Activated CD8-positive, alpha-beta memory T cell treated with anti-CD3 and anti-CD28 coated beads, Interleukin-2, amount 50 U/mL, for 1 hour (primary cell): ENCODE measurements at regions not wholly inside any gene's neighbourhood (a gene's known extent, or its start where the extent isn't known, plus 50 kb on each side); places are given as distances from the start of the nearest gene placed in this dataset.
"Not testable (repeated sequence)": the region's sequence is repeated elsewhere in the genome, so short reads cannot be mapped to it uniquely, and the experiment has no call there.

ENCODE experiments used
- DNase-seq: peaks from one replicate; pipeline ENCODE4 v3.0.0-alpha.2; 2020; ENCODE audit errors: extremely low read depth

- no peak for DNase-seq
Observed at GRCh38 chr2:9708683-9709538, 78.1 kb upstream of the YWHAQ start.

GRCh38 chr2:9709539-9710285 is 78.9 kb upstream of the YWHAQ start:
- DNase-seq, result no peak

GRCh38 chr2:9710311-9710710 is 79.5 kb upstream of the YWHAQ start:
- no peak for DNase-seq

GRCh38 chr2:9712263-9712662 is 81.5 kb upstream of the YWHAQ start:
- no peak for DNase-seq

GRCh38 chr2:9714630-9715214 is 83.9 kb upstream of the YWHAQ start:
- DNase-seq, result no peak

GRCh38 chr2:9715238-9715637 is 84.4 kb upstream of the YWHAQ start:
- DNase-seq, result no peak

GRCh38 chr2:9717886-9718451 is 87.2 kb upstream of the YWHAQ start:
- no peak for DNase-seq

GRCh38 chr2:9720352-9721093 is 89.7 kb upstream of the YWHAQ start:
- no peak for DNase-seq

GRCh38 chr2:9721344-9721743 is 90.5 kb upstream of the YWHAQ start:
- no peak for DNase-seq

- no peak for DNase-seq
Observed at GRCh38 chr2:9722451-9722850, 91.7 kb upstream of the YWHAQ start.

GRCh38 chr2:9724565-9724964 is 93.8 kb upstream of the YWHAQ start:
- DNase-seq, result no peak

GRCh38 chr2:9725106-9725505 is 94.3 kb upstream of the YWHAQ start:
- no peak for DNase-seq

- not testable (repeated sequence) for DNase-seq
Observed at GRCh38 chr2:9726016-9726415, 95.2 kb upstream of the YWHAQ start.

- DNase-seq, result not testable (repeated sequence)
Observed at GRCh38 chr2:9730523-9730922, 99.7 kb upstream of the YWHAQ start.

GRCh38 chr2:9732824-9733223 is 102.0 kb upstream of the YWHAQ start:
- DNase-seq, result no peak

GRCh38 chr2:9734308-9734707 is 103.5 kb upstream of the YWHAQ start:
- no peak for DNase-seq

GRCh38 chr2:9735335-9735734 is 104.5 kb upstream of the YWHAQ start:
- no peak for DNase-seq

- DNase-seq, result no peak
Observed at GRCh38 chr2:9736021-9736420, 105.2 kb upstream of the YWHAQ start.

GRCh38 chr2:9737053-9737875 is 106.0 kb upstream of the TAF1B start:
- DNase-seq, result no peak

- DNase-seq, result no peak
Observed at GRCh38 chr2:9738062-9738461, 105.2 kb upstream of the TAF1B start.
